SIG-M5 treated with dmso at 0.1 percent for 504 hours (cell line): ENCODE measurements at regions not wholly inside any gene's neighbourhood (a gene's known extent, or its start where the extent isn't known, plus 50 kb on each side); places are given as distances from the start of the nearest gene placed in this dataset.
"Not testable (repeated sequence)": the region's sequence is repeated elsewhere in the genome, so short reads cannot be mapped to it uniquely, and the experiment has no call there.

Experiments used
- DNase-seq: peaks from one replicate; lab custom pipeline; 2025; ENCODE audit not compliant: unreplicated experiment; lab: John Stamatoyannopoulos, UW

DNA sequence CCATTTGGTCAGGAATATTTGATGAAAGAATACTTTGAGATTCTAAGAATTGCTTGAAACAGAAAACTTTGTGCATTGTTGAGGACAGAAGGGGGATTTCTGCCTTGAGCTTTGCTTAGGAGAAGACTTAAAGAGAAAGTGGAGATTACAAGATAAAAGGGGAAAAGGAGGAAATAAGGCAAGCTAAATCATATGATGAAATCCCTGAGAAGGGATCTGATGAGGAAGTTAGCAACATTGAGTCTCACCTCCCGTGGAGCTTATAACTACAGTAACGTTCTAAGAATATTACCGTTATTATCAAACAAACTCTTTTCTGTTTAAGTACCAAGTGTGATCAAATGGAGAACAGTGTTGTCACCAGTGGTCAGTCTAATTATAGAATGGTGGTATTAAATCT is 414.7 kb upstream of the NAALADL2 start:
- peak; percentile 1 for DNase-seq

DNA sequence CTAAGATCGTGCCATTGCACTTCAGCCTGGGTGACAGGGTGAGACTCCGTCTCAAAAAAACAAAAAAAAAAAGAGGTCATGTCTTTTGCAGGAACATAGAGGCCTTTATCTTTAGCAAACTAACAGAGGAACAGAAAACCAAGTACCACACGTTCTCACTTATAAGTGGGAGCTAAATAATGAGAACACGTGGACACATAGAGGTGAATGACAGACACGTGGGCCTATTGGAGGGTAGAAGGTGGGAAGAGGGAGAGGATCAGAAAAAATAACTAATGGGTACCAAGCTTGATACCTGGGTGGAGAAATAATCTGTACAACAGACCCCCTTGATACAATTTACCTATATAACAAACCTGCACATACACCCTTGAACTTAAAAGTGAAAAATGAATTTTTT is 401.4 kb upstream of the NAALADL2 start:
- DNase-seq, result no peak

DNA sequence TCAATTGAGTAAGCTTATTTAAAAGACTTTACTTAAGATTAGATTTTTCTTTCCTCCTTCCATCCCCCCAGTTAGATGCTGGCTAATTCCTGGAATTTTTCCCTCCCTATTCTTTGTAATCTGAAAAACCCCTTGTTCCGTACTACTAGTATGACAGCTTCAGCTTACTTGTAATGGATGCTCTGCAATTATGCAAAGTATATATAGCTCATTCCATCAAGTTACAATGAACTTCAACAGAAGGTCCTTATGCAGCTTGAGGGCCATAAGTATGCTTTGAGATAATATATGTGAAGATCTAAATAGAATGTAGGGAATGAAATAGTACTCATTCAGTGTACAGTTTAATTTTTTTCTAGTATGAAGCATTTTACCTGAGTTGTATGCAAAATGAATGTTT is 398.3 kb upstream of the NAALADL2 start:
- DNase-seq, result no peak

DNA sequence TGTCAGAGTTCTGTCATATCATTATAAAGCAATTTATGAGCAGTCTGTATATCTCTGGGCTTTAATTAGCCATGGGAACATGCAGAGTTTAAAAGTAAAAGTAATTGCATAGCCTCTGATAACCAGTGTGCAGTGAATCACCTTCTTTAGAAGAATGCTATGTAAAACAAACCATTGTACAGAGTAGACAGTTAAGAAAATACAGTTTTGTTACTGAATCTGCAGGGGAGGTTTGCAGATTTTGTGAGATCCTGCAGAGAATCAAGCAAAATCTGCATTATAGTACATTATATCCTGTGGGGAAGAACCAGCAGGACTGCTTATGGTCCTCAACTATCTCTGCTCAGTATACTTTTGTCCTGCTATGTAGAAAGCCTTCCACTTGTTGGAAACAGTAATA is 396.2 kb upstream of the NAALADL2 start:
- no peak for DNase-seq

DNA sequence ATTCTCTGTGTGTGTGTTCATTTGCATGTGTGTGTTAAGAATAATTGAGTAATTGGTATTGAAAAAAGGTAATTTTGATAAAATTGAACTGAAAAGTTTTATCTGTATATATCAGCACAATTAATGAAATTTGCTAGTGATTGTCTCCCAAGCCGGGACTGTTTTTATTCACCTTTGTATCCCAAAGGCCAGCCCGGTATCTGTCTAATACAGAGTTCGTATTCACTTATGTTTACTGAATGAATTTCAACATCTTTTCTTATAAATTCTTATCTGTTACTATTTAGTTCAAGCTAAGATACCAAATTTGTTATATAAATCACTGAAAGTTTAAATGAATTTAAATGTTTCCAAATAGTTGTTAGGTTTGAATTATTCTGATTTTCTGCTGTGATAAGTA is 394.0 kb upstream of the NAALADL2 start:
- no peak for DNase-seq

DNA sequence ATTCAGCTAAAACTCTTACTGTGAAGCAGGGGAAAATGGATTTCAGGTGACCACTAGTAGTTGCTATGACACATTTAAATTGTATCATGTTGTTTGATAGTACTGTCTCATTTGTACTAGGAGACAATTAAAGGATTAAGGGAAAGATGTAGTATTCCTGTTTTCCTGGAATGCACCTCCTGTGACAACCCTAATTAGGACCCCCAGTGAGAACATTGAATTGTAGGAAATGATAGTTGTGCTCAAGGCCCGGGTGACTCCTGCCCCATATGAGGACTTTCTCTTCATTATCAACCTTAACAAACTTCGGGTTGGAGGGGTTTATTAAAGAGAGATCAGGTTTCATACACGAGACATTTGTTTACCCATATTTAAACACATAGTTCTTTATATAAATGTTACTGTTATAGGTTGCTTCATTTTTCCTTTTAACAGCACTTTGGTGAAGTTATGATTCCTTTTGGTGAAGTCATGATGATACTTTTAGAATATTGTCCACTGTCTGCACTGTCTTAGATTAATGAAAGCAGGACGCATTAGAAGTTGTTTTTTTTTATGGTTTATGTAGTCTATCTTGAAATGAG is 392.6 kb upstream of the NAALADL2 start:
- DNase-seq, result no peak

DNA sequence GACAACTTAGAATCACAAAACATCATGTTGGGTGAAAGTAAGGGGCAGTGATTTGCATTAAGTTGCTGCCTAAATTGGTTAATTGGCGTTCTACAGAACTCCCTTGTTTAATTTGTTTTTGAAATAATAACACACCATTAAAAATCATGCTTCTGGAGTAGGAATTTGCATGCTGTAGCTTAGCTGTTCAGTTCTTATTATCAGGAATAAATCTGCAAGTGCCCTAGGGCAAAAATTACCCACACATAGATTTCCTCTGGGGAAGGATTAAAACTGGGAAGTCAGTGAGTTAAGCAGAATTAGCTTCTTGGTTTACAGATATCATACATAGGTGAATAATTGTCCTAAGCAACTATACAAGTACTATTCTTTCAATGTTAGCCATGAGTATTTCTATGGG is 381.6 kb upstream of the NAALADL2 start:
- DNase-seq, result no peak

DNA sequence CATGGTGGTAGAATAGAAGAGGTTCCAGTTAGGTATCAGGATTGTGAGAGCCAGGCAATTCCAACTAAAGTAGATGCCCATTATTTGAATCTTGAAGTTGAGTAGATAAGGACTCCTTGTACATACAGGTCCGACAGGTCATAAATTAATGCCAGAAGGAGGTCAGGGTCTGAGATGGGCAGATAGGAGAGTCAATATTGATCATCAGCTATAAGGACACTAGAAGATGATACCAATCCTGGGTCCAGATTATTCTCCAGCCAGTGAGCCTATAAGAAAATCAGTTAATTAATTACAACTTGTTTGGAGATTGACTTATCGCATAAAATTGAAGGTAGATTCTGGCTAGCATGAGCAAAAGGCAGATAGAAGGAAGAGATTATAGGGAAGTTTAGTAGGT is 378.4 kb upstream of the NAALADL2 start:
- DNase-seq, result no peak

DNA sequence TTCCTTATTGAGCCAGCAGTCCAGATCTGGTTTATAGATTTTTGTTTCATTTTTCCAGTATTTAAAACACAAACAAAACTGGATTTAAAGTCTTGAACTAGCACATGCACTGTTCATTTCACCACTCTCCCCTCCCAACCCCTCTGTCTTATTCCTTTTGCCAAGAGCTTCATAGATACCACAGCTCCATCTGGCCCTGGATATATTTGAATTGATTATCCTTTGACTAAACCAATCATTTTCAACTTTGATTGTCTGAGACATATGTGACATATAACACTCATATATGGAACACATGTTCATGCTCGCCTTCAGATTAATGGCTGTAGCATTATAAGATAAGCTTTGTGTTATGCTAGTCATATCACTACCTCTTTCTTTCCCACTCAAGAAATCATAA is 376.6 kb upstream of the NAALADL2 start:
- no peak for DNase-seq

DNA sequence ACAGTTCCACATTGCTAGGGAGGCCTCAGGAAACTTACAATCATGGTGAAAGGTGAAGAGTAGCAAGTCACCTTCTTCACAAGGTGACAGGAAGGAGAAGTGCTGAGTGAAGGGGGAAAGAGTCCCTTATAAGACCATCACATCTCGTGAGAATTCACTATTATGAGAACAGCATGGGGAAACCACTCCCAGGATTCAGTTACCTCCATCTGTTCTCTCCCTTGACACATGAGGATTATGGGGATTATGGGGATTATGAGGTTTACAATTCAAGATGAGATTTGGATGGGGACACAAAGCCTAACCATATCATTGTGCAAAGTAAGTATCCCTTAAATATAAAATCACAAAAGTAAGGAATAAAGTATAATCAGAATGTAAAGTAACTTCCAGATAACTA is 375.9 kb upstream of the NAALADL2 start:
- no peak for DNase-seq

DNA sequence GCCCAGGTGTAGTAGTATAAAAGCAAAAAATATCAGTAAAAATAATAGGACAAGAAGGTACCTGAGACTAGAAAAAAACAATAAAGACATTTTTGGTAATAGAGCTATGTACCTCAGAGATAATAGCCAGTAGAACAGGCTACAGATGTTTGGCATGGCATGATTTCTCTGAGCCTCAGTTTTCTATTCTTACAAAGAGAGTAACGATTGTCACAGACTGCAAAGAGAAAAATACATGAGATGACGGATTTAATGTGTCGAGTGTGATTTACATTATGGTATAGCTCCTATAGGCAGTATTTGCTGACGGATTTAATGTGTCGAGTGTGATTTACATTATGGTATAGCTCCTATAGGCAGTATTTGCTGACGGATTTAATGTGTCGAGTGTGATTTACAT is 375.3 kb upstream of the NAALADL2 start:
- DNase-seq, result not testable (repeated sequence)

DNA sequence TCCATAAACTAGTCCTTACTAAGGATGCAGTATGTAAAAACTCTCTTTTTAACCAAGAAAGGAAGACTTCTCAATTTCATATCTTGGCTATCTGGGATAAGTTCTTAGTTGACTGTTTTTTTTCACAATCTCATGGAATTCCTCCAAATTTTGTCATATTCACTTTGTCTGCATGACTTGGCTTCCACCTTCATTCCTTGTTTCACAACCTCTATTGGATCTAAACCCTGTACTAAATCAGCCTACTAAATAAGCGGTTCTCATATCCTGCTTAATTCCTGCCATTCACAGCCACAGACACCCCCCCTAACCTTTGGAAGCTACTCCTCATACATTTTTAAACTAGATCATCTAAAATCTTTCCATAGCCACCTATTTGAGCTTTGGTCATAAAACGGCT is 370.6 kb upstream of the NAALADL2 start:
- no peak for DNase-seq

DNA sequence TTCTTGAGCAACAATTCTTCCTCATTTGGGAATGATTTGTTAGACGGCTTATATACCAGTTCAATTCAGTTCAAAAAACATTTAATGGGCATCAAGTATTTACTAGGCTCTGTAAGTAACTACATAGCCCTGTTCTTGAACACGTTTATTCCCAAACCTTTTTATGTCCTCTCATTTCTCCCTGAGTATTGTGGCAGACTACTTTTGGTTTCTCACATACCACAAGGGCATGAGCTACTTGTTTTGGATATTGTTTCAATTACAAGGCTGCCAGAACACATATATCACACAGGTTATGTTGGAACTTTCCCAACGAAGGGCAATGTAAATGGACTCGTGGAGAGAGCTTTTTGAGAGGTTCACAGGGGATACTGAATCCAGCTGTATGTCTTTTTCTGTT is 363.8 kb upstream of the NAALADL2 start:
- no peak for DNase-seq

DNA sequence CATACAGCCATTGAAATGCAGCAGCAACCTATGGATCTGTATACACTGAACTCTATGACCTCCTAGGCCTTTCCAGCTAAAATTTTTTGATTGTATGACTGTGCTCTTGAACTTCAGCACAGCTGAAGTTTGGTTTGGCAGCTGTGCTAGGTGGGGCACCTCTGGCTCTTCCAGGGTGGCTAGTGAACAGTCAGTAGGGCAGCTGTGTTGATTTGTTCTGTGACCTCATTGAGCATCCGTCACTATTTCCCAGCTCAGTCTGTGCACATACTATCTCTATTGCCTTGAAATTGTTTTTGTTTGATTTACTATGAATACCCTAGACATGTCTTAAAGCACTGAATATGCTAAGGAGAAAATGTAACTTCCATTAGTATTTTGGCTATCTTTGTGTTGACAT is 363.2 kb upstream of the NAALADL2 start:
- DNase-seq, result no peak

DNA sequence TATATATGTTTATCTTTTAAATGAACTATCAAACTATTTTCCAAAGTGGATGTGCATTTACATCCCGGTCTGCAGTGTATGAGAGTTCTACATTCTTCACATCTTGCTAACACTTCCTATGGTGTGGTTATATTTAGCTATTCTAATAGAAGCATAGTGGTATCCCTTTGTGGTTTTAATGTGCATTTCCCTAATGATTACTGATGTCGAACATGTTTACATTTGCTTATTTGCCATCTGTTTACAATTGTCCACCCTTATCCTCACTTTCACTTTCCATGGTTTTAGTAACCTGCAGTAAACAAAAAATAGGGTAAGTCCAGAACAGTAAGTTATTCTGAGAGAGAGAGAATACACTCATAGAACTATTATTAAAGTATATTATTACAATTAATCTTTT is 360.5 kb upstream of the NAALADL2 start:
- DNase-seq, result no peak

DNA sequence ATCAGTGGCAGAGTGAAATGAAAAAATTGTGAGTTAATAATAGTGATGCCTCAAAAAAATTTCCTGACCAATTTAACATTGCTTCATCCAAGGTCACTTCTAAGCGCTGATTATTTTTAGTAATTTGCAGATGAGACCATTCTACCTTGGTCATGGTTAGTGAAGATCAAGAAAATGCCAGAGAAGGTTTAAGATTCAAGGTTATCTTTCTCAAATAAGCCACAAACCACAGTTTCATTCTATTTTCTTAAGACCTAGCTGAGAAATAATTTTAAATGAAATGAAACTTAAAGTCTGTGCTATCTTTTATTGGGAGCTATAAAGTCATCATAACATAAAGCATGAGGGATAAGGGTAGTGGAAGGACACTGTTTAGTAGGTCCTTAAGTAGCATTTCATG is 353.9 kb upstream of the NAALADL2 start:
- DNase-seq, result no peak

DNA sequence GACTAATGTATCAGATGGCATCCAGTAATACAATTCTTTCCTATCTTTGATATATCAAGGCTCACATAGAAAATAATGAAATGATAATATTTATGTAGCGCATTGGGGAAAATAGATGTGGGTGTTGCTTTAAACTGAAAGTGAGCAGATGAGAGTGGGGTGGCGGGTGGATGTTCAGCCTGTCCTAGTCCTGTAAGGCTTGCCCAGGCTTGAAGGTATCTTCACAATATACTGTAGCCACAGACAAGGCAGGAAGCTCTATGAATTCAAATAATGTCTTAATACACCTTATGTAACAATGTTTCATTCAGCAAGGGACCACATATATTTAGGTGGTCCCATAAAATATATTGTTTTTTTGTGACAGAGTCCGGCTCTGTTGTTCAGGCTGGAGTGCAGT is 334.9 kb upstream of the NAALADL2 start:
- no peak for DNase-seq

DNA sequence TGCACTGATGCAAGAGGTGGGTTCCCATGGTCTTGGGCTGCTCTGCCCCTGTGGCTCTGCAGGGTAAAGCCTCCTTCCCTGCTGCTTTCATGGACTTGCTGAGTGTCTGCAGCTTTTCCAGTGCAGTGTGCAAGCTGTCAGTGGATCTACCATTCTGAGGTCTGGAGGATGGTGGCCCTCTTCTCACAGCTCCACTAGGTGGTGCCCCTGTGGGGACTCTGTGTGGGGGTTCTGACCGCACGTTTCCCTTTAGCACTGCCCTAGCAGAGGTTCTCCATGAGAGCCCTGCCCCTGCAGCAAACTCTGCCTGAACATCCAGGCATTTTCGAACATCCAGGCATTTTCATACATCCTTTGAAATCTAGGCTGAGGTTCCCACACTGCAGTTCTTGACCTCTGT is 329.8 kb upstream of the NAALADL2 start:
- no peak for DNase-seq

DNA sequence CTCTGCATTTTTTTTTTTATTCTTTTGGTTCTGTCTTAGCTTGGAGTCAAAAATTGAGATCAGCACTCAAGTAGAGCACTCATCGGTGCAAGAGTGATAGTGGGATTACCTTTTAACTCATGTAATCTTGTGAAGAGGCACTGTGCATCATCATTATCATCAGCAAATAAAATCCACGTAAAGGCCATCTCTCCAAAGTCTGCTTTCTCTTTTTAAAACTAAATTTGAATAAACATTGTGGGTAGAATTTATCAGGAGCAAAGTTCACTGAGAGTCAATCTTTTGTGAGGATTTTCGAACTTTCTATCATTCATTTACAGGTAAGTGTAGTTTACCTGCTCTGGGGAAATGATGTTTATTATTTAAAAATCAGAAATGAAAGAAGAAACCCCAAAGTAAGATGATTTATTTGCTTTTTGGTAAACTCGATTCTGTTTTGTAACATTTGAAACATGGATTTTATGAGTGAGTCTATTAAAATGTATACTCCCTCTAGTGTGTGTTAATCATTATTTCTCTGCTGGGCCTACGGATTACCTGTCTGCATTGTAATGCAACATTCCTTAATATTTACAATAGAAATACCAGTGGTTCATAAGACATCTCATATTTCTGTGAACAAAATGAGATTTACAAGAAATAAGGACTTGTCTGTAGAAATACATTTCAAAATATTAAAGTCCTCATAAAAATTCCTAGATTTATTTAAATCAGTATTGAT is 327.7 kb upstream of the NAALADL2 start:
- peak; percentile 10 for DNase-seq

DNA sequence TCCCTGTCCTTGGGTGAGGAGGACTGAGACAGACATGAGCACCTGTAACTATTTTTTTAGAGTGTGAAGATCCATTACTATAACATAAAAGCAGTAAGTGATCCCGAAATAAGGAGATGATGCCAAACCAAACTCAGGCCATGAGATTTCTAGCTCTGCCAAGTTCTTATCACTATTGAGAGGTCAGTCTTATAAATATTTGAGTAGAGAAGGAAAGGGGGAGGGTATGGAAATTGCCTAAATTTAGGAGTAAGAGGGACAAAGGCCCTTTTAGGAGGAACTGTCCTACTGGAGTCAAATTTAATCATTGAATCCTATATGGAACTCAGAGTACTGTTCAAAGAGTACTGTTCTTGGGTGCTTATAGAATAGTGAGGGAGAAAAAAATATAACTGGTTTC is 326.9 kb upstream of the NAALADL2 start:
- no peak for DNase-seq

DNA sequence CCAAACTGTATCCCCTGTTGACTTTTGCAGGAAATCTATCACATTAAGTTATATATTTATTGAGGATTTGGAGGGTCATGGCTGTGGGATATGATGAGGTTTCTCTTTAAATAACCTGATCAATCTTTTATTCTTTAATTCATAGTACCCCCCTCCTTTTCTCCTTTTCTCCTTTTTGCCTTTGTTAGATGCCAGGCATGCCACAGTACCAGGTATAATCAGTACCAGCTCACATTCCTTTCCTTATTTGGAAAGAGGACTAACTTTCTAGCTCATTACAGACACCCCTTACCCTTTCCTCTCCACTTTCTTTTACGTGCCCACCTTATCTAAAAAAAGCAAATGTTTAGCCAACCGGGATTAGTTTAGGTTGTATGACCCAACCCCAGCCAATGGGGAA is 326.4 kb upstream of the NAALADL2 start:
- DNase-seq, result no peak

DNA sequence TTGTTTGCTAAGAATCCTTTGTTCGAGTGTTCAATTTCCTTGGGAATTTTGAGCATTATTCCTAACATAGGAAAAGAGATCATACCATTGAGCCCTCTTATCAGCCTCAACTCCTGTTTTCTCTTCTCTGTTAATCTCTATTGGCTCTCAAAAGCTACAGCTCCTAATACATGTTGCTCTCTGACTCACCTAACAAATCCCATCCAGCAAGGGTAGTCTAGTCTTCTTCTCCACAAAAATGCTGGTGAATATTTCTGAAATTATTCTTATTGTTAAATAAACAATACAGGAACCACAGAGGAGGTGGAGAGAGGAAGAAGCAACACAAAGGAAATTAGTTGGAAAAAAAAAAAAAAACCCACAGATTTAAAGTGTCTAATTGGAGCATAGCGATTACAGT is 325.8 kb upstream of the NAALADL2 start:
- DNase-seq, result no peak

DNA sequence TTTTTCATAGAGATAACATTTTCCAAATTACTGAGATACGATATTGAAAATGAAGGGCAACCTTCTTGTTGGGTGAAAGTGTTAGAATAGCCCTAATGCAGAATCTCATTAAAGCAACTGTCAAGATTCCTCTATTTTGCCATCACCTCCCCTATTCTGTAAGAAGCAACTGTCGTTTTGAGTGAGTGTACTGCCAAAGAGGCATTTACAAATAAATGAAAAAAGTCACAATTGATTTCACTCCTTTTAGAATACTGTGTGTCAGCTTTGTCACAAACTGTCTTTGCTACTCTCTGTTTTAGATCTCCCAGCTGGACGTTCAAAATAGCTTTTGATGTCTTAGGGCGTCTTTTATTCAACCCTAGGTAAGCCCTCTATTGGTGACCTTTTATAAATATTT is 322.8 kb upstream of the NAALADL2 start:
- no peak for DNase-seq
